Activated CD4-positive, alpha-beta T cell treated with anti-CD3 and anti-CD28 coated beads, Interleukin-2, amount 50 U/mL, for 4 hours (primary cell): ENCODE measurements at regions not wholly inside any gene's neighbourhood (a gene's known extent, or its start where the extent isn't known, plus 50 kb on each side); places are given as distances from the start of the nearest gene placed in this dataset.

Experiments used
- DNase-seq, 2 experiments: peaks; one replicate each; pipeline ENCODE4 v3.0.0-alpha.2; 2020

DNA sequence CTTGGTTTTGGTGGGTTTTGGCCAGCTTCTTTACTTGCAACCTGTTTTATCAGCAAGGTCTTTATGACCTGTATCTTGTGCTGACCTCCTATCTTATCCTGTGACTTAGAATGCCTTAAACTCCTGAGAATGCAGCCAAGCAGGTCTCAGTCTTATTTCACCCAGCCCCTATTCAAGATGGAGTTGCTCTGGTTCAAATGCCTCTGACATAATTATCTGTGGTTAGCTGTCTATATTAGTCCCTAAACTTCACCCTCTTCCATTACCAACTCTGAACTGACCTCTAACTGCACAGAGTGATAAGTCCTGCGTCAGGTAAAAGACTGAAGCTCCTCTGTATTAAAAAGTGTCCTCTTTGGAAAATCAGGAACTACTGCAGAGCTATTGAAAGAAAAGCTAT, 61.9 kb upstream of the CD96 start:
- DNase-seq, result no peak

DNA sequence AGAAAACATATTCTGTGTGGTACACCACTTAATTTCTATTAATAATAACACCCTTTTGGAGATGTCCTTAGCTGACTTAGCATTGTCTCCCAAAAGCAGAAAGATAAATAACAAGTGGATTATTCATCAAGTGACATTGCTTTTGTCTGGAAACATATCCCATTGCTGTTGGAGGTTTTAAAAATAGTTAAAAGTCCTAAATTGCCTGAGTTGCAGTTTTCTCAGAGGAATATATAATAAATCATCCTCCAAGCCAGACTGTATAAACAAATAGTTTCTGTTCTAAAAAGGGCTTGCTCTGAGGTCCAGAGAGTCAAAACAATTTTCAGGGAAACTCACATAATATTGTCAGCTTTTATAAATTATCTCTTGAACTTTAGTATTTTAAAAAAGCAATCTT, 60.4 kb upstream of the CD96 start:
- DNase-seq, result no peak

- DNase-seq, result no peak
Observed at GRCh38 chr3:111482574-111482973, 59.4 kb upstream of the CD96 start.

GRCh38 chr3:111485086-111485485, 56.9 kb upstream of the CD96 start:
- DNase-seq, result no peak
